PC-3 (cell line): ENCODE measurements at regions not wholly inside any gene's neighbourhood (a gene's known extent, or its start where the extent isn't known, plus 50 kb on each side); places are given as distances from the start of the nearest gene placed in this dataset.

Source experiments
- CTCF ChIP-seq: fragments of 300-600 bp; sonication (generic); conservative IDR thresholded peaks from 2 replicates; pipeline ENCODE4 v1.5.1; 2017; ENCODE audit warnings: antibody characterized with exemption, low read depth, mild to moderate bottlenecking, low read length
- EZH2 ChIP-seq: fragments of 300-600 bp; sonication (generic); IDR thresholded peaks from one replicate; pipeline ENCODE4 v1.6.1; 2017; ENCODE audit warnings: antibody characterized with exemption, mild to moderate bottlenecking, low read length; ENCODE audit not compliant: unreplicated experiment
- EZH2phosphoT487 ChIP-seq: fragments of 300-600 bp; sonication (generic); IDR thresholded peaks from 2 replicates; pipeline ENCODE4 v1.6.1; 2018; ENCODE audit warnings: mild to moderate bottlenecking, antibody characterized with exemption, low read length, borderline replicate concordance

DNA sequence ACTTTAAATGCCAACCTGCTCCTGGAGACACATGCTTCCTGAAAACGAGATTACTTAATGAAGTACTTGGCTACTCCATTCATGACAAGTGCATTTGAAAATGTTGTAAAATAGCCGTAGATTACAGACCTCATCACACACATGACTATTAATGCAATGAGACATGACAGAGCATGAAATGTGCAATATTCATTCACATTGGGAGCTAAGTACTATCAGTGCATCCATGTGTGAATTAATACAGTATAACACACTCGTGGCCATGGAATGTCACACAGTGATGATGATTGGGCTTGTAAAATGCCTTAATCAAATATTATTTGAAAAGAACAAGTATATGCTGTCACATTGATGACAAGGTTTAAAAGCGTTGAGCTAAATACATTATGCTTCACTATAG is 407.0 kb downstream of the AMY1C start:
- TF ChIP-seq CTCF (no peak), EZH2 (no peak), EZH2phosphoT487 (no peak)
